Ishikawa (cell line): ENCODE measurements at regions not wholly inside any gene's neighbourhood (a gene's known extent, or its start where the extent isn't known, plus 50 kb on each side); places are given as distances from the start of the nearest gene placed in this dataset.

Source experiments
- CEBPB ChIP-seq: IDR thresholded peaks from 2 replicates; pipeline ENCODE4 v1.6.1; 2012
- CREB1 ChIP-seq: IDR thresholded peaks from 2 replicates; pipeline ENCODE4 v1.6.1; 2012; ENCODE audit warnings: low read depth
- EP300 ChIP-seq: IDR thresholded peaks from 2 replicates; pipeline ENCODE4 v1.6.1; 2012; ENCODE audit warnings: borderline replicate concordance
- FOXM1 ChIP-seq: IDR thresholded peaks from 2 replicates; pipeline ENCODE4 v1.6.1; 2012; ENCODE audit warnings: low read depth, borderline replicate concordance
- MAX ChIP-seq: IDR thresholded peaks from 2 replicates; pipeline ENCODE4 v1.6.1; 2012
- RAD21 ChIP-seq: IDR thresholded peaks from 2 replicates; pipeline ENCODE4 v1.6.1; 2012; ENCODE audit warnings: low read depth
- TAF1 ChIP-seq: IDR thresholded peaks from 2 replicates; pipeline ENCODE4 v1.6.1; 2012; ENCODE audit warnings: low read depth, mild to moderate bottlenecking
- TCF12 ChIP-seq: IDR thresholded peaks from 2 replicates; pipeline ENCODE4 v1.6.1; 2012; ENCODE audit warnings: low read depth
- TEAD4 ChIP-seq: IDR thresholded peaks from 2 replicates; pipeline ENCODE4 v1.6.1; 2012
- USF1 ChIP-seq: IDR thresholded peaks from 2 replicates; pipeline ENCODE4 v1.6.1; 2012
- YY1 ChIP-seq: IDR thresholded peaks from 2 replicates; pipeline ENCODE4 v1.6.1; 2012; ENCODE audit warnings: low read depth
- ZBTB7A ChIP-seq: IDR thresholded peaks from 2 replicates; pipeline ENCODE4 v1.6.1; 2012; ENCODE audit warnings: low read depth

GRCh38 chr2:60351802-60352201, 201.7 kb downstream of the BCL11A start:
- TF ChIP-seq YY1: no peak
- no peak for TF ChIP-seq CREB1
- TF ChIP-seq EP300: no peak
- TF ChIP-seq TAF1: no peak
- no peak for TF ChIP-seq MAX
- no peak for TF ChIP-seq USF1
- TF ChIP-seq CEBPB: no peak
- no peak for TF ChIP-seq ZBTB7A
- TF ChIP-seq TCF12: no peak
- no peak for TF ChIP-seq RAD21
- no peak for TF ChIP-seq TEAD4
- TF ChIP-seq FOXM1: no peak
